CD4-positive, alpha-beta T cell treated with Interleukin-15 for 1 hour (primary cell): ENCODE measurements at regions not wholly inside any gene's neighbourhood (a gene's known extent, or its start where the extent isn't known, plus 50 kb on each side); places are given as distances from the start of the nearest gene placed in this dataset.
A peak's percentile ranks its signal among the peaks of the same experiment; 100 is the strongest.
"Not testable (repeated sequence)": the region's sequence is repeated elsewhere in the genome, so short reads cannot be mapped to it uniquely, and the experiment has no call there.

ENCODE experiments used
- DNase-seq: peaks from one replicate; pipeline ENCODE4 v3.0.0-alpha.2; 2020

DNA sequence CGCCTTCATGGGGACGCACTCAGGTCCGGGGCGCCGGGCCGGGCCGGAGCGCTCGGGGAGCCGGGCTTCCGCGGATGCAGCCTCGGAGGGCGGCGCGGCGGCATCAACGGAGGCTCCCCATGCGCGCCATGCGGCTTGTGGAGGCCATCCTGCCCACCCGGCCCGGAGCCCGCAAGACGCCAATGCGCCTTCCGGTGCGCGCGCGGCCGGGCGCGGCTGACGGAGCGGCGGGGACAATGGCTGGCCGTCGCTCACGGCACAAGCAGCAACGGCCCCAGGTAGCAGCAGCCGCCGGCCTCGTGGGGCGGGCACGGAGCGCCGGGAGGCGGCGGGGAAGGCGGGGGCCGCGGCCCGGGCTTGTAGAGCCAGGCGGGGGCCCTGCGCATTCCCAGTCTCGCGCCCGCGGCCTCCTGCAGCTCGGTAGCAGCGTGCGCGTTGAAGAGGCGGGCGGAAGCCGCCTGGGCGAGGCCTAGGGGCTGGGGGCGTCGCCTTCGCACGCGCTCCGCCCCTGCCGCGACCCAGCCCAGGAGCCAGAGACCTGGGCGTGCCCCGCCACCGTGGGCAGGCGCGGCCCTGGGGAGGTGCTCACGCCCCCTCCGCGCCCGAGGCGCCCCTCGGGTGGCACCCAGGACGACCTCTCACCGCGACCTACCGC is 168.6 kb upstream of the PRKX start:
- DNase-seq, result not testable (repeated sequence)

GRCh38 chrX:3881255-3881895 is 167.9 kb upstream of the PRKX start:
- not testable (repeated sequence) for DNase-seq

GRCh38 chrX:3876393-3876792 is 162.9 kb upstream of the PRKX start:
- DNase-seq, result not testable (repeated sequence)

DNA sequence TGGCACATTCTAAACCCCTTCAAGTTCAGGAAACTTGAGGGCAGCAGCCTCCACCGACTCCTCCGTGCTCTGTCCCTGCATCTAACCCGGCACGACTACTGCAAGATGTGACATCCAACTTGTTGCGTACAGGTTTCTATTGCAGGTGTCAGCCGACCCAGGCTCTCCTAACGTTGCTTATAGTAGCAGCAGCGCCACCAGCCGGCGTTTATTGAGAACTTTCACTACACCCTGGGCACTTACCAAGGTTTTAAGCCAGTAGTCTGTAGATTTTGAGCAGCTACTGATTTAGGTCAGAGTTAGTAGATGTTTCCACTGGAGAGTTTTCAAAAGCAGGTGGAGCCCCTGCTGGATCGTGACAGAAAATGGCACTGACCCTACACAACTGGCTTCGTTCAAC is 162.2 kb upstream of the PRKX start:
- DNase-seq, result not testable (repeated sequence)

DNA sequence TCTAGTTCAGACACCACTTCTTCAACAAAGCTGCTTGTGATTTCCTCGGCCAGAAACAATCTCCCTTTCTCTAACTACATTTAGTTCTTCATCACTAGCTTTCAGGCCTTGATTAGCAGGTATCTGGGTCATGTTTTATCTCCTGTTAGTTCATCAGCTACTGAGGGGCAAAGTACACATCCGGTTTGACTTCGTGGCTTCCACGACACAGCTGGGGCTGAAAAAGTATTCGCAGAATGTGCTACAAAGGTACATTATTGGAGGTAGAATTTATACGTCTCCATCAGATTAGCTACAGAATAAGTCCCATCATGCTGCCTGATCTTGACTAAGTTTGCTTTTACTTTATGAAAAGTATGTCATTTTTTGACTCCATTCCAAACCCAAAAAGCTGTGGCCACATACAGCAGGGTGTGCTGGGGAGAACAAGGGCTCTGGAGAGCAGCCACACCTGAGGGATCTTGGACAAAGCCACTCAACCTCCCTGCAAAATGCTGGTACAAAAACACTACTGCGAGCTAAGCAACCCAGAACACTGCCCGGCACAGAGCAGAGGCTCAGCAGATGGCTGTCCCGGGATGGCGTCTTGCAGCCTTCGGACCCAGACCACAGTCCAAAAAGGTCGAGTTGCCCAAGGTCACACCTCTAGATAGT is 158.9 kb upstream of the PRKX start:
- not testable (repeated sequence) for DNase-seq

- not testable (repeated sequence) for DNase-seq
Observed at GRCh38 chrX:3867067-3867831, 153.8 kb upstream of the PRKX start.

DNA sequence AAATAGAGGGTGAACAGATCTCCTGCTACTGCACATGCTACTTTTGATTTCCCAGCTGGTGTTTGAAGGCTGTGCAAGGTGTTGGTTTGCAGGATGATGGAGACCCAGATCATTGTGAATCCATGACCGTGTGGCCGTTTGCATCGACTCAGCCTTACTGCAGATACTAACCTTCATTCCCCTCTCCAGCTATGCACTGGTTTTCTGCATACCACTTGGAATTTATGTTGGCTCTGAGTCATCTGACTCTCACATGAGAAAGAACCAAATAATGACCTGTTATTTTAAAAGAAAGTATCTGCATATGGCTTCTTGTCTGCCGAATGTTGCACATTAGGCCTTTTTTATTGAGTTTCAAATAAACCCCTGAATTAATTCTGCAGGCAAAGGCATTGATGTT is 144.9 kb upstream of the PRKX start:
- DNase-seq, result not testable (repeated sequence)

DNA sequence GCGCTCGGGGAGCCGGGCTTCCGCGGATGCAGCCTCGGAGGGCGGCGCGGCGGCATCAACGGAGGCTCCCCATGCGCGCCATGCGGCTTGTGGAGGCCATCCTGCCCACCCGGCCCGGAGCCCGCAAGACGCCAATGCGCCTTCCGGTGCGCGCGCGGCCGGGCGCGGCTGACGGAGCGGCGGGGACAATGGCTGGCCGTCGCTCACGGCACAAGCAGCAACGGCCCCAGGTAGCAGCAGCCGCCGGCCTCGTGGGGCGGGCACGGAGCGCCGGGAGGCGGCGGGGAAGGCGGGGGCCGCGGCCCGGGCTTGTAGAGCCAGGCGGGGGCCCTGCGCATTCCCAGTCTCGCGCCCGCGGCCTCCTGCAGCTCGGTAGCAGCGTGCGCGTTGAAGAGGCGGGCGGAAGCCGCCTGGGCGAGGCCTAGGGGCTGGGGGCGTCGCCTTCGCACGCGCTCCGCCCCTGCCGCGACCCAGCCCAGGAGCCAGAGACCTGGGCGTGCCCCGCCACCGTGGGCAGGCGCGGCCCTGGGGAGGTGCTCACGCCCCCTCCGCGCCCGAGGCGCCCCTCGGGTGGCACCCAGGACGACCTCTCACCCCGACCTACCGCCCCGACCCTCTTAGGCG is 130.2 kb upstream of the PRKX start:
- not testable (repeated sequence) for DNase-seq

DNA sequence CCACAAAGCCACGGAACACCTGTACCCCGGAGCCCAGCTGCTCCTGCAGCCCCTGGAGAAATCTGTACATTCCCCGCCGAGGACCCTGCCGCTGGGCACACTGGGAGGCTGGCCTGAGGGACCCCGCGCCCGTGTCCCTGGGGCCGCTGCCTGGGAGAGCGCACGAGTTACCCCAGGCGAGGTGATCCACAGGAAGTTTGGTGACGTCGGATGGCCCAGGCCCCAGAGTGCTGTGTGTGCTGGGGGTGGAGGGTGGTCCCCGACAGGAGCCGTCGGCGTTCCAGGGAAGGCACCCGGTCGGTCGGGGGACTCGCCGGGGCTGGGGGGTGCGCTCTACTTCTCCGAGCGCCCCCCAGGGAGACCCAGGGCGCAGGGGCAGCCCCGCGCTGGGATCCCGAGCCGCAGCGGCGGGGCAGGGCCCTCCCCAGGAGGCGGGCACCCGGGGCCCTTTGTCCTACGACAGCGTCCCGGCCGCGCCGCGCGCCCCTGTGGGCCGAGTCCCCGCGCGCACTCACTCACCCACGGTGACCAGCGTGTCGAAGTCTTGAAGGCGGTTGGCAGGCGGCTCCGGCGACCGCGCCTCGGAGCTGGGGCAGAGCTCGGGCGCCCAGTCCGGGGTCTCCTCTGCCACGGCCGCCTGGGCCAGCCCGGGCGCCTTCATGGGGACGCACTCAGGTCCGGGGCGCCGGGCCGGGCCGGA is 129.5 kb upstream of the PRKX start:
- peak; percentile 17 for DNase-seq

GRCh38 chrX:3838754-3839153 is 125.3 kb upstream of the PRKX start:
- DNase-seq, result not testable (repeated sequence)

- not testable (repeated sequence) for DNase-seq
Observed at GRCh38 chrX:3837958-3838643, 124.7 kb upstream of the PRKX start.

DNA sequence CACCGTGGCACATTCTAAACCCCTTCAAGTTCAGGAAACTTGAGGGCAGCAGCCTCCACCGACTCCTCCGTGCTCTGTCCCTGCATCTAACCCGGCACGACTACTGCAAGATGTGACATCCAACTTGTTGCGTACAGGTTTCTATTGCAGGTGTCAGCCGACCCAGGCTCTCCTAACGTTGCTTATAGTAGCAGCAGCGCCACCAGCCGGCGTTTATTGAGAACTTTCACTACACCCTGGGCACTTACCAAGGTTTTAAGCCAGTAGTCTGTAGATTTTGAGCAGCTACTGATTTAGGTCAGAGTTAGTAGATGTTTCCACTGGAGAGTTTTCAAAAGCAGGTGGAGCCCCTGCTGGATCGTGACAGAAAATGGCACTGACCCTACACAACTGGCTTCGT is 123.8 kb upstream of the PRKX start:
- not testable (repeated sequence) for DNase-seq

DNA sequence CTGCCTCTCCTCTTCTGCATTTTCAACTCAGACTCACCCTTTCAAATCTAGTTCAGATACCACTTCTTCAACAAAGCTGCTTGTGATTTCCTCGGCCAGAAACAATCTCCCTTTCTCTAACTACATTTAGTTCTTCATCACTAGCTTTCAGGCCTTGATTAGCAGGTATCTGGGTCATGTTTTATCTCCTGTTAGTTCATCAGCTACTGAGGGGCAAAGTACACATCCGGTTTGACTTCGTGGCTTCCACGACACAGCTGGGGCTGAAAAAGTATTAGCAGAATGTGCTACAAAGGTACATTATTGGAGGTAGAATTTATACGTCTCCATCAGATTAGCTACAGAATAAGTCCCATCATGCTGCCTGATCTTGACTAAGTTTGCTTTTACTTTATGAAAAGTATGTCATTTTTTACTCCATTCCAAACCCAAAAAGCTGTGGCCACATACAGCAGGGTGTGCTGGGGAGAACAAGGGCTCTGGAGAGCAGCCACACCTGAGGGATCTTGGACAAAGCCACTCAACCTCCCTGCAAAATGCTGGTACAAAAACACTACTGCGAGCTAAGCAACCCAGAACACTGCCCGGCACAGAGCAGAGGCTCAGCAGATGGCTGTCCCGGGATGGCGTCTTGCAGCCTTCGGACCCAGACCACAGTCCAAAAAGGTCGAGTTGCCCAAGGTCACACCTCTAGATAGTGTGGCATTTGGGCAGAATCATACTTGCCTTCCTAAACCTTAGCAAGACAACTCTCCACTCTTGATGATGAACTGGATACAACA is 120.5 kb upstream of the PRKX start:
- DNase-seq, result not testable (repeated sequence)

- DNase-seq, result not testable (repeated sequence)
Observed at GRCh38 chrX:3830020-3830419, 116.6 kb upstream of the PRKX start.

- not testable (repeated sequence) for DNase-seq
Observed at GRCh38 chrX:3829041-3829531, 115.6 kb upstream of the PRKX start.

- DNase-seq, result not testable (repeated sequence)
Observed at GRCh38 chrX:3828378-3829040, 115.1 kb upstream of the PRKX start.

DNA sequence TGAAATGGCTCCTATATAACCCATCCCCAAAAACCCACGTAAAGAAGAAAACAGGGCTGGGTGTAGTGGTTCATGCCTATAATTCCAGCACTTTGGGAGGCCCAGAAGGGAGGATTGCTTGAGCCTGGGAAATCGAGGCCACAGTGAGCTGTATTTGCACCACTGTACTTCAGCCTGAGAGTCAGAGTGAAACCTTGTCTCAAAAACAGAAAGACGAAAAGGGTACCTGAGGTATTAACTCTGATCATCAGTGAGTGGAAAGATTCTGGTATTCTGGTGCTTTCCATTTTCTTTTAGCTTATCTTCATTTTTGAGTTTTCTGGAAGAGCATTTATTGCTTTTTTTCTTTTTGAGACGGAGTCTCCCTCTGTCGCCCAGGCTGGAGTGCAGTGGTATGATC is 110.6 kb upstream of the PRKX start:
- DNase-seq, result not testable (repeated sequence)

DNA sequence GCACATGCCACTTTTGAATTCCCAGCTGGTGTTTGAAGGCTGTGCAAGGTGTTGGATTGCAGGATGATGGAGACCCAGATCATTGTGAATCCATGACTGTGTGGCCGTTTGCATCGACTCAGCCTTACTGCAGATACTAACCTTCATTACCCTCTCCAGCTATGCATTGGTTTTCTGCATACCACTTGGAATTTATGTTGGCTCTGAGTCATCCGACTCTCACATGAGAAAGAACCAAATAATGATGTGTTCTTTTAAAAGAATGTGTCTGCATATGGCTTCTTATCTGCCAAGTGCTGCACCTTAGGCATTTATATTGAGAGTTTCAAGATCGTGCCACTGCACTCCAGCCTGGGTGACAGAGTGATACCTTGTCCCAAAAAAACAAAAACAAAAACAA is 106.7 kb upstream of the PRKX start:
- no peak for DNase-seq

DNA sequence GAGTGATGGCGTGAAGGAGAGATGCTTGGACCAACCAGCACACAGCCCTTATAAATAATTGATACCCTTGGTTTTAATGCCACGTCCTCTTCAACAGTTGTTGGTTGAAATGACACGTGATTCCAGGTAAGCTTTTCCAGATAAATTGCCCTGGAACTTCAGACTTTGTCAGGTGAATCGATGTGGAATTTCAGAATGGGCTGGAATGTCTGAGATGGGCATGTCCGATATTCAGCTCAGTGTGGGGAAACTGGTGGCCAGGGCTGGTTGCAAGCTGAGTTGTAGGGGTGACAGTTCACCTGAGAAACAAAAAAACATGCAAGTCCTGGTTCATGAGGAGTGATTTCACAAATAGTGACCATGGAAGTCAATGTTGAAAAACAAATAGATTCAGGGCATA is 104.0 kb upstream of the PRKX start:
- not testable (repeated sequence) for DNase-seq
